Osteocyte (in vitro differentiated cells): ENCODE measurements at regions not wholly inside any gene's neighbourhood (a gene's known extent, or its start where the extent isn't known, plus 50 kb on each side); places are given as distances from the start of the nearest gene placed in this dataset.

ENCODE experiments used
- DNase-seq: peaks from one replicate; pipeline ENCODE4 v3.0.0; 2021; ENCODE audit warnings: mixed read lengths; ENCODE audit not compliant: unreplicated experiment; ENCODE audit errors: extremely low spot score
- H3K27ac Mint-ChIP-seq: one replicate; pipeline ENCODE4 v1.8.0; 2021; ENCODE audit warnings: mild to moderate bottlenecking, mixed read lengths; ENCODE audit not compliant: unreplicated experiment
- H3K27me3 Mint-ChIP-seq: one replicate; pipeline ENCODE4 v1.8.0; 2021; ENCODE audit warnings: mixed read lengths; ENCODE audit not compliant: unreplicated experiment
- H3K36me3 Mint-ChIP-seq: one replicate; pipeline ENCODE4 v1.8.0; 2021; ENCODE audit warnings: mixed read lengths; ENCODE audit not compliant: unreplicated experiment
- H3K4me1 Mint-ChIP-seq: one replicate; pipeline ENCODE4 v1.8.0; 2021; ENCODE audit warnings: mixed read lengths; ENCODE audit not compliant: unreplicated experiment
- H3K4me3 Mint-ChIP-seq: one replicate; pipeline ENCODE4 v1.8.0; 2021; ENCODE audit warnings: mild to moderate bottlenecking, moderate library complexity, mixed read lengths; ENCODE audit not compliant: unreplicated experiment
- H3K9me3 Mint-ChIP-seq: one replicate; pipeline ENCODE4 v1.8.0; 2021; ENCODE audit warnings: mixed read lengths; ENCODE audit not compliant: unreplicated experiment
- TF ChIP-seq, protein P1 (sequence below): fragments of 200-600 bp; sonication (generic); IDR thresholded peaks from 2 replicates; pipeline ENCODE4 v1.5.0; 2021; ENCODE audit warnings: antibody characterized with exemption, mild to moderate bottlenecking, moderate library complexity

DNA sequence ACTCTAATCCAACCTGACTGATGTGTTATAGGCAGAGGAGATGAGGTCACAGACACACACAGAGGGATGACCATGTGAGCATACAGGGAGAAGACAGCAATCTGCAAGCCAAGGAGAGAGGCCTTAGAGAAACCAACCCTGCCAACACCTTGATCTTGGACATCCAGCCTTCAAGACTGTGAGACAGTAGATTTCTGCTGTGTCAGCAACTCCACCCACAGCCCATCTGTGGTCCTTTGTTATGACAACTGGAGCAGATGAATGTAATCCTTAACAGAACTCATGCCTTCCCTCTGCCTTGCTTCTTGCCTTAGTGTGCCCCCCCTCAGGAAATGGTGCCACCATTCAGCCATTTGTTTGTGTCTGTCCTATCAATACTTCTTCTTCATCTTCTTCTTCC lies 107.4 kb downstream of the NXNL2 start:
- Mint-ChIP-seq H3K36me3 (no peaks in the 10 kb centered on the region), H3K27me3 (peaks cover 41% of the 10 kb centered on the region), H3K4me3 (no peak overlapping the region), H3K9me3 (peaks cover 6% of the 10 kb centered on the region), H3K4me1 (peaks cover 2% of the 10 kb centered on the region), H3K27ac (no peak overlapping the region)
- TF ChIP-seq, protein P1, sequence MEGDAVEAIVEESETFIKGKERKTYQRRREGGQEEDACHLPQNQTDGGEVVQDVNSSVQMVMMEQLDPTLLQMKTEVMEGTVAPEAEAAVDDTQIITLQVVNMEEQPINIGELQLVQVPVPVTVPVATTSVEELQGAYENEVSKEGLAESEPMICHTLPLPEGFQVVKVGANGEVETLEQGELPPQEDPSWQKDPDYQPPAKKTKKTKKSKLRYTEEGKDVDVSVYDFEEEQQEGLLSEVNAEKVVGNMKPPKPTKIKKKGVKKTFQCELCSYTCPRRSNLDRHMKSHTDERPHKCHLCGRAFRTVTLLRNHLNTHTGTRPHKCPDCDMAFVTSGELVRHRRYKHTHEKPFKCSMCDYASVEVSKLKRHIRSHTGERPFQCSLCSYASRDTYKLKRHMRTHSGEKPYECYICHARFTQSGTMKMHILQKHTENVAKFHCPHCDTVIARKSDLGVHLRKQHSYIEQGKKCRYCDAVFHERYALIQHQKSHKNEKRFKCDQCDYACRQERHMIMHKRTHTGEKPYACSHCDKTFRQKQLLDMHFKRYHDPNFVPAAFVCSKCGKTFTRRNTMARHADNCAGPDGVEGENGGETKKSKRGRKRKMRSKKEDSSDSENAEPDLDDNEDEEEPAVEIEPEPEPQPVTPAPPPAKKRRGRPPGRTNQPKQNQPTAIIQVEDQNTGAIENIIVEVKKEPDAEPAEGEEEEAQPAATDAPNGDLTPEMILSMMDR: no peak
- DNase-seq: no peak

DNA sequence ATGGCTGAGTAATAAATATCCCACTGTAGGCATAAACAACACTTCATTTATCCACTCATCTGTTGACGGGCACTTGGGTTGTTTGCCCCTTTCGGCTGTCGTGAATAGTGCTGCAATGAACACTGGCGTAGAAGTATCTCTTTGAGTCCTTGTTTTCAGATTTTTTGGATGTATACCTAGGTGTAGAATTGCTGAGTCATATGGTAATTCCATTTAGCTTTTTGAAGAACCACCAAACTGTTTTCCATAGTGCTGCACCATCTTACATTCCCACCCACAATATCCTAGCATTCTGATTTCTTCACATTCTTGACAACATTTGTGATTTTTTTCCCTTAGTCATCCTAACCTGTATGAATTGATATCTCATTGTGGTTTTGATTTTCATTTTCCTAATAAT lies 109.0 kb downstream of the NXNL2 start:
- no peak overlapping the region for H3K27ac Mint-ChIP-seq
- no peak overlapping the region for H3K4me3 Mint-ChIP-seq
- TF ChIP-seq, protein P1: no peak
- H3K27me3 Mint-ChIP-seq: peaks cover 39% of the 10 kb centered on the region
- H3K36me3 Mint-ChIP-seq: no peaks in the 10 kb centered on the region
- no peak for DNase-seq
- no peaks in the 10 kb centered on the region for H3K9me3 Mint-ChIP-seq
- peaks cover 2% of the 10 kb centered on the region for H3K4me1 Mint-ChIP-seq

DNA sequence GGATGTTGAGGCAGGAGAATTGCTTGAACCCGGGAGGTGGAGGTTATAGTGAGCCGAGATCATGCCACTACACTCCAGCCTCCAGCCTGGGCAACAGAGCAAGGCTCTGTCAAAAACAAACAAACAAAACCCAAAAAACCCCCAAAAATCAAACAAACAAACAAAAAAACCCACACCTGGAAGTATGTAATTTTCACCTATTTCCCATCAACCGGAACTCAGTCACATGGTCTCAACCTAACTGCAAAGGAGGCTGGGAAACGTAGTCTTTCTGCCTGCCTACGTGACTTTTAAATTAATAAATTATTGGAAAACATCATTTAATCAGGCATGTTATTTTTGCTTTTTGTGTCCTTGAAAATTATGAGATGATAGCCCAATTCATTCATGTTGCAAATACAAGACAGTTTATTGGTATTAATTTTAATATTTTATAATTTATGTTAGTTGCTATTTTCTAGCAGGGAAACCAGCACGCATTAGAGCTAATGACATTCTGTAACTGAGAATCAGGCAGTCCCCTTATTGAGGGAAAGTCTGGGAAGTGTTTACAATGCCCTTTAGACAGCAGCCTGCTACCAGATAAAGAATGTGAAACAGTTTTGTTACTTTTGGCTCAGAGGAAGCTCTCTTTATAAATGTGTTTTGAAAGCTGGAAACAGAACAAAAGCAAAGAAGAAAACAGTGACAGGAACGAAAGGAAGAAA lies 110.3 kb downstream of the NXNL2 start:
- Mint-ChIP-seq H3K27me3 (peaks cover 33% of the 10 kb centered on the region), H3K27ac (no peak overlapping the region), H3K9me3 (peaks cover 5% of the 10 kb centered on the region), H3K4me3 (no peak overlapping the region), H3K36me3 (no peaks in the 10 kb centered on the region), H3K4me1 (peaks cover 2% of the 10 kb centered on the region)
- no peak for DNase-seq
- TF ChIP-seq, protein P1: no peak

GRCh38 chr9:88645879-88646199 lies 110.9 kb downstream of the NXNL2 start:
- DNase-seq: no peak
- TF ChIP-seq, protein P1: no peak
- Mint-ChIP-seq H3K4me3 (no peak overlapping the region), H3K27ac (no peak overlapping the region), H3K9me3 (peaks cover 5% of the 10 kb centered on the region), H3K4me1 (peaks cover 2% of the 10 kb centered on the region), H3K36me3 (no peaks in the 10 kb centered on the region), H3K27me3 (peaks cover 33% of the 10 kb centered on the region)

- no peaks in the 10 kb centered on the region for H3K36me3 Mint-ChIP-seq
- H3K4me1 Mint-ChIP-seq: peaks cover 2% of the 10 kb centered on the region
- H3K9me3 Mint-ChIP-seq: peaks cover 5% of the 10 kb centered on the region
- no peak overlapping the region for H3K4me3 Mint-ChIP-seq
- H3K27ac Mint-ChIP-seq: no peak overlapping the region
- TF ChIP-seq, protein P1: no peak
- no peak for DNase-seq
- H3K27me3 Mint-ChIP-seq: peaks cover 29% of the 10 kb centered on the region
Observed at GRCh38 chr9:88646539-88647300, 111.7 kb downstream of the NXNL2 start.
